Tibial nerve (tissue), 4 donors: ENCODE measurements at regions not wholly inside any gene's neighbourhood (a gene's known extent, or its start where the extent isn't known, plus 50 kb on each side); places are given as distances from the start of the nearest gene placed in this dataset.

Source experiments
- DNase-seq, 2 donors: peaks; one replicate each; pipeline ENCODE4 v3.0.0-alpha.2; 2019; ENCODE audit warnings: low spot score in 2 of 2
- H3K27ac ChIP-seq, 4 donors: fragments of 200-600 bp; sonication (generic) in 3 of 4; one replicate each; pipeline ENCODE4 v1.5.1; 2017 to 2019; ENCODE audit warnings: mild to moderate bottlenecking in 1 of 4
- H3K27me3 ChIP-seq, 2 donors: fragments of 200-600 bp; sonication (generic) in 1 of 2; one replicate each; pipeline versions ENCODE4 v1.5.1 to v1.6.0; 2017 to 2019
- H3K36me3 ChIP-seq, 3 donors: fragments of 200-600 bp; sonication (generic); one replicate each; pipeline ENCODE4 v1.5.1; 2018 to 2019
- H3K4me1 ChIP-seq, 4 donors: fragments of 200-600 bp; sonication (generic) in 3 of 4; one replicate each; pipeline ENCODE4 v1.5.1; 2017 to 2019
- H3K4me3 ChIP-seq, 4 donors: fragments of 200-600 bp; sonication (generic) in 3 of 4; one replicate each; pipeline ENCODE4 v1.5.1; 2017 to 2019; ENCODE audit warnings: mild to moderate bottlenecking in 1 of 4, moderate library complexity in 1 of 4
- H3K9me3 ChIP-seq, 4 donors: fragments of 200-600 bp; sonication (generic) in 3 of 4; one replicate each; pipeline ENCODE4 v1.5.1; 2017 to 2019
- EP300 ChIP-seq, 2 donors: sonication (generic); formaldehyde crosslinking; IDR thresholded peaks; one replicate each; pipeline ENCODE4 v1.6.1; 2017; ENCODE audit warnings: antibody characterized with exemption in 2 of 2, mild to moderate bottlenecking in 1 of 2
- POLR2A ChIP-seq, 2 donors: fragments of 450-650 bp; IDR thresholded peaks; one replicate each; pipeline ENCODE4 v1.6.1; 2017; ENCODE audit warnings: antibody characterized with exemption in 2 of 2, mild to moderate bottlenecking in 2 of 2, moderate library complexity in 2 of 2
- WGBS, 2 donors: methylation state at CpG; one replicate each; pipeline ENCODE4 v1.1.5; 2018; 5-methylcytosine and 5-hydroxymethylcytosine counted together
- TF ChIP-seq, protein P1 (sequence below), 5 experiments: fragments of 200-600 bp in 3 of 5; fragments of 450-650 bp in 2 of 5; sonication (generic) in 3 of 5; IDR thresholded peaks; one replicate each; pipeline ENCODE4 v1.5.1; 2016 to 2019; ENCODE audit warnings: antibody characterized with exemption in 5 of 5, mild to moderate bottlenecking in 3 of 5, moderate library complexity in 2 of 5

DNA sequence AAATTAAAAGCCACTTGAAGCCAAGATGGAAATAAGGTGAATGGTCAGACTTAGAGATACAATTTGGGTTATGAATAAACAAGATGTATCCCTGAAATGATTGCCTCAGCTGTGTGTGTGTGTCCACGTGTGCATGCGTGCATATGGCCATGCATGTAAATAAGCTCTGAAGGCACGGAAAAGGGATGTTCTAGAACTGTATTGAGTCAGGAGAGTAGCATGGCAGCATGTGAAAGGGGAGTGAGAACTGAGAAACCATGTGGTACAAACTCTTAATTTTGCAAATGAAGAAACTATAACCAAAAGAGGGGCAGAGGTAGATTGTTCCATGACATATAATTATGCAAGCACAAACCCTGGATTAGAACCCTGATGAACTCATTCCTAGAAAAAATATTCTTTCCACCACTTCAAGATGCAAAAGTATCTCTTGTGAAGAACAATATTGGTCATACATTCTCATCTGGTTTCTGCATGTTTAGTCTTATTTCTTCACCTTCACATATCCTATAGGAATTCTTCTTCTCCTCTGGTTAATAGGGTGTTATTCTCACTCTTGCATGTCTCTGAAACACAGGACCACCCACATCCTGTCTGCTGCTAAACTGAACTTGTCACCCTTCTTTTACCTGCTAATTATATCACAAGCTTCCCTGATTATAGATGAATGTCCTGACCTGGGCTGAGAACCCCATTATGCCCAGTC, 455.8 kb downstream of the SETBP1 start:
- DNase-seq = no peak
- no peak overlapping the region for H3K27ac ChIP-seq
- no peaks in the 10 kb centered on the region for H3K27me3 ChIP-seq
- H3K36me3 ChIP-seq = no peaks in the 10 kb centered on the region
- TF ChIP-seq EP300 (IDR thresholded peaks at IDR 0.05) = no peak
- TF ChIP-seq, protein P1, sequence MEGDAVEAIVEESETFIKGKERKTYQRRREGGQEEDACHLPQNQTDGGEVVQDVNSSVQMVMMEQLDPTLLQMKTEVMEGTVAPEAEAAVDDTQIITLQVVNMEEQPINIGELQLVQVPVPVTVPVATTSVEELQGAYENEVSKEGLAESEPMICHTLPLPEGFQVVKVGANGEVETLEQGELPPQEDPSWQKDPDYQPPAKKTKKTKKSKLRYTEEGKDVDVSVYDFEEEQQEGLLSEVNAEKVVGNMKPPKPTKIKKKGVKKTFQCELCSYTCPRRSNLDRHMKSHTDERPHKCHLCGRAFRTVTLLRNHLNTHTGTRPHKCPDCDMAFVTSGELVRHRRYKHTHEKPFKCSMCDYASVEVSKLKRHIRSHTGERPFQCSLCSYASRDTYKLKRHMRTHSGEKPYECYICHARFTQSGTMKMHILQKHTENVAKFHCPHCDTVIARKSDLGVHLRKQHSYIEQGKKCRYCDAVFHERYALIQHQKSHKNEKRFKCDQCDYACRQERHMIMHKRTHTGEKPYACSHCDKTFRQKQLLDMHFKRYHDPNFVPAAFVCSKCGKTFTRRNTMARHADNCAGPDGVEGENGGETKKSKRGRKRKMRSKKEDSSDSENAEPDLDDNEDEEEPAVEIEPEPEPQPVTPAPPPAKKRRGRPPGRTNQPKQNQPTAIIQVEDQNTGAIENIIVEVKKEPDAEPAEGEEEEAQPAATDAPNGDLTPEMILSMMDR (IDR thresholded peaks at IDR 0.05) = no peak
- no peak for TF ChIP-seq POLR2A (IDR thresholded peaks at IDR 0.05)
- H3K4me3 ChIP-seq = no peak overlapping the region
- 88 to 92% methylated on average over 3 of the region's 3 CpGs for WGBS, 2 donors
- H3K9me3 ChIP-seq = no peaks in the 10 kb centered on the region
- H3K4me1 ChIP-seq = no peaks in the 10 kb centered on the region

GRCh38 chr18:45137087-45137419, 456.4 kb downstream of the SETBP1 start:
- H3K4me3 ChIP-seq = no peak overlapping the region
- no peaks in the 10 kb centered on the region for H3K9me3 ChIP-seq
- TF ChIP-seq, protein P1 (IDR thresholded peaks at IDR 0.05) = no peak
- TF ChIP-seq POLR2A (IDR thresholded peaks at IDR 0.05) = no peak
- TF ChIP-seq EP300 (IDR thresholded peaks at IDR 0.05) = no peak
- no peaks in the 10 kb centered on the region for H3K4me1 ChIP-seq
- no peaks in the 10 kb centered on the region for H3K27me3 ChIP-seq
- H3K36me3 ChIP-seq = no peaks in the 10 kb centered on the region
- no peak overlapping the region for H3K27ac ChIP-seq
- no peak for DNase-seq

DNA sequence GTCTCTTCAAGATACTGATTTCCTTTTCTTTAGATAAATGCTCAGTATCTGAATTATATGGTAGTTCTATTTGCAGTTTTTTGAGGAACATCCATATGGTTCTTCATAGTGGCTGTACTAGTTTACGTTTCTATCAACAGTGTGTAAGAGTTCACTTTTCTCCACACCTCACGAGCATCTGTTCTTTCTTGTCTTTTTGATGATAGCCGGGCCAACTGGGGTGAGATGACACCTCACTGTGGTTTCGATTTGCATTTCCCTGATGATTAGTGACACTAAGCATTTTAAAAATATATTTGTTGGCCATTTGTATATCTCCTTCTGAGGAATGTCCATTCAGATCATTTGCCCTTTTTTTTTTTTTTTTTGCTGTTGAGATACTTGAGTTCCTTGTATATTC, 458.8 kb downstream of the SETBP1 start:
- 90 to 98% methylated on average over 4 of the region's 4 CpGs for WGBS, 2 donors
- H3K36me3 ChIP-seq = no peaks in the 10 kb centered on the region
- no peaks in the 10 kb centered on the region for H3K4me1 ChIP-seq
- H3K4me3 ChIP-seq = no peak overlapping the region
- H3K27ac ChIP-seq = no peak overlapping the region
- no peaks in the 10 kb centered on the region for H3K27me3 ChIP-seq
- TF ChIP-seq, protein P1 (IDR thresholded peaks at IDR 0.05) = no peak
- TF ChIP-seq EP300 (IDR thresholded peaks at IDR 0.05) (no peak), POLR2A (IDR thresholded peaks at IDR 0.05) (no peak)
- no peaks in the 10 kb centered on the region for H3K9me3 ChIP-seq
- no peak for DNase-seq

- H3K4me3 ChIP-seq = no peak overlapping the region
- TF ChIP-seq, protein P1 (IDR thresholded peaks at IDR 0.05) = no peak
- TF ChIP-seq POLR2A (IDR thresholded peaks at IDR 0.05) (no peak), EP300 (IDR thresholded peaks at IDR 0.05) (no peak)
- H3K9me3 ChIP-seq = no peaks in the 10 kb centered on the region
- H3K27ac ChIP-seq = no peak overlapping the region
- 46 to 50% methylated on average over 1 of the region's 1 CpG for WGBS, 2 donors
- DNase-seq = no peak
- H3K27me3 ChIP-seq = no peaks in the 10 kb centered on the region
- no peaks in the 10 kb centered on the region for H3K4me1 ChIP-seq
- no peaks in the 10 kb centered on the region for H3K36me3 ChIP-seq
Measured at GRCh38 chr18:45142868-45143267, 462.2 kb downstream of the SETBP1 start.

DNA sequence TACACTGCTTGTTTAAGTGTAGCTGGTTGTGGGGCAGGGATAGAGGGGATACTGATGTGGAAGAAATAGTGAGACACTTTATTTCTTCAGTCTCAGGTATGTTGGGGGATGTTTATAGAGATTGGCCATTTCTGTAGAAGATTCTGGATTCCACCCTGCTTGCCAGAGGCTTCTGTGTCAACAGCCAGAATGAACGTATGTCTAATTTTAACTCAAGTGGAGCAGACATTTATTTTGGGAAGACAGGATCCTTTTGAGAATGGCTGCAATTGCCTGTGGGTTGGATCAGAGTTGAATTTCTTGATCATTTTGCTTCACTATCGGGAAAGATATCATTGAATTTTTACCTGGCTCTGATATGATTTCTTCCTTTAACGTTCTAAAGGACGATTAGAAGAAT, 465.6 kb upstream of the SLC14A2 start:
- Histone ChIP-seq H3K27me3 (no peaks in the 10 kb centered on the region), H3K4me3 (no peak overlapping the region), H3K36me3 (no peaks in the 10 kb centered on the region), H3K4me1 (no peaks in the 10 kb centered on the region), H3K9me3 (no peaks in the 10 kb centered on the region), H3K27ac (no peak overlapping the region)
- WGBS, 2 donors = 79 to 81% methylated on average over 4 of the region's 4 CpGs
- no peak for DNase-seq
- TF ChIP-seq, protein P1 (IDR thresholded peaks at IDR 0.05) = no peak
- TF ChIP-seq EP300 (IDR thresholded peaks at IDR 0.05) (no peak), POLR2A (IDR thresholded peaks at IDR 0.05) (no peak)
